ENCODE measurements at regions not wholly inside any gene's neighbourhood (a gene's known extent, or its start where the extent isn't known, plus 50 kb on each side); places are given as distances from the start of the nearest gene placed in this dataset.

DNA sequence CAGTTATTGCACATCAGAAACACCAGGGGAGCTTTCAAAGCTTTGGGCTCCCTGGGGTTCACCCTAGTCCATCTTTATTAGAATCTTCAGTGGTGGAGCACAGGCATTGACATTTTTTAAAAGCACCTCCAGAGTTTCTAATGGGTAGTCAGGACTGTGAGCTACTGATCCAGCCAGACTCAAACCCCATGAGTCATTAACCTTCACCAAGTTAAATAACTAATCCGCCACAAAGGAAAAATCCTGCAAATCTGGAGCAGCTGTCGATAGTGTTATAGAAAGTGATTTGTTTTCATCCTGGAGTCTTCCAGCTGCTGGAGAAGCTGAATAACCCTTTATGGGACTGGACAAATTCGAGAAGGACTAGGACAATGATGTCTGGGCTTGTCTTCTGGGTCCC lies 93.2 kb upstream of the PIRT start:
- TF ChIP-seq CTCF (IDR thresholded peaks at IDR 0.05; ENCODE audit: insufficient read depth, low read length, poor library complexity, severe bottlenecking): no peak

GRCh38 chr17:10927712-10928111 lies 89.8 kb upstream of the PIRT start:
- no peaks in the 10 kb centered on the region for H3K27me3 ChIP-seq (replicated peaks; ENCODE audit: control insufficient read depth, insufficient read depth, low read length)
- no peak for DNase-seq (ENCODE audit: extremely low read depth, insufficient read length)
- no peaks in the 10 kb centered on the region for H3K36me3 ChIP-seq (ENCODE audit: control insufficient read depth, insufficient read depth, low read length)
- TF ChIP-seq CTCF (IDR thresholded peaks at IDR 0.05; ENCODE audit: insufficient read depth, low read length, poor library complexity, severe bottlenecking): no peak
- no peak overlapping the region for H3K4me3 ChIP-seq (replicated peaks; ENCODE audit: low read depth, low read length)

More for the DNA sequence above, 93.2 kb upstream of the PIRT start:
- Histone ChIP-seq H3K36me3 (ENCODE audit: control insufficient read depth, insufficient read depth, low read length) (no peaks in the 10 kb centered on the region), H3K27me3 (replicated peaks; ENCODE audit: control insufficient read depth, insufficient read depth, low read length) (no peaks in the 10 kb centered on the region), H3K4me3 (replicated peaks; ENCODE audit: low read depth, low read length) (no peak overlapping the region)
- no peak for DNase-seq (ENCODE audit: extremely low read depth, insufficient read length)

GRCh38 chr17:10920558-10921108 lies 82.7 kb upstream of the PIRT start:
- no peak for TF ChIP-seq CTCF (IDR thresholded peaks at IDR 0.05; ENCODE audit: insufficient read depth, low read length, poor library complexity, severe bottlenecking)
- H3K36me3 ChIP-seq (ENCODE audit: control insufficient read depth, insufficient read depth, low read length): no peaks in the 10 kb centered on the region
- no peak overlapping the region for H3K4me3 ChIP-seq (replicated peaks; ENCODE audit: low read depth, low read length)
- no peaks in the 10 kb centered on the region for H3K27me3 ChIP-seq (replicated peaks; ENCODE audit: control insufficient read depth, insufficient read depth, low read length)
- no peak for DNase-seq (ENCODE audit: extremely low read depth, insufficient read length)

DNA sequence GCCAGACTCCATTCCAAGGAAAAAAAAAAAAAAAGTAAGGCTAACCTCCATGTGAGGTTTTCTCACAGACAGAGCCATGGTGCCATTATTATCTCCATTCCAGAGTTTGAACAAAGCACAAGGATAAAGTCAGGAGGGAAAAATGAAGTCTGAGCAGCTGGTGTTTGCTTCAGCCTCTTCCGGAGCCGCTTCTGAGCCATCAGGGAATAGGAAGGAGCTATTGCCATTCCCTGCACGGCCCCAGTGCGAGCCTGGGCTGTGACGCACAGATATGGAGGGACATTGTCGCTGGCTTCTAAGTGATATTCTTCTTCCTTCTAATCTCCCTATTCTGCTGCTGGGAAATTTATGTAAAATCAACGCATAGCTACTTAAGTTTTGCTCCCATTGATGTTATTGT lies 69.5 kb upstream of the PIRT start:
- Histone ChIP-seq H3K36me3 (ENCODE audit: control insufficient read depth, insufficient read depth, low read length) (no peaks in the 10 kb centered on the region), H3K27me3 (replicated peaks; ENCODE audit: control insufficient read depth, insufficient read depth, low read length) (no peaks in the 10 kb centered on the region), H3K4me3 (replicated peaks; ENCODE audit: low read depth, low read length) (no peak overlapping the region)
- DNase-seq (ENCODE audit: extremely low read depth, insufficient read length): no peak
- no peak for TF ChIP-seq CTCF (IDR thresholded peaks at IDR 0.05; ENCODE audit: insufficient read depth, low read length, poor library complexity, severe bottlenecking)

- H3K27me3 ChIP-seq (replicated peaks; ENCODE audit: control insufficient read depth, insufficient read depth, low read length): no peaks in the 10 kb centered on the region
- DNase-seq (ENCODE audit: extremely low read depth, insufficient read length): no peak
- H3K4me3 ChIP-seq (replicated peaks; ENCODE audit: low read depth, low read length): no peak overlapping the region
- no peaks in the 10 kb centered on the region for H3K36me3 ChIP-seq (ENCODE audit: control insufficient read depth, insufficient read depth, low read length)
- TF ChIP-seq CTCF (IDR thresholded peaks at IDR 0.05; ENCODE audit: insufficient read depth, low read length, poor library complexity, severe bottlenecking): no peak
These were observed 61.4 kb upstream of the PIRT start for GRCh38 chr17:10899281-10899680.

- no peak for TF ChIP-seq CTCF (IDR thresholded peaks at IDR 0.05; ENCODE audit: insufficient read depth, low read length, poor library complexity, severe bottlenecking)
- Histone ChIP-seq H3K27me3 (replicated peaks; ENCODE audit: control insufficient read depth, insufficient read depth, low read length) (no peaks in the 10 kb centered on the region), H3K36me3 (ENCODE audit: control insufficient read depth, insufficient read depth, low read length) (no peaks in the 10 kb centered on the region)
These were observed 56.3 kb upstream of the PIRT start for GRCh38 chr17:10894220-10894619.

More at GRCh38 chr17:10894220-10894619, 56.3 kb upstream of the PIRT start:
- no peak for DNase-seq (ENCODE audit: extremely low read depth, insufficient read length)
- no peak overlapping the region for H3K4me3 ChIP-seq (replicated peaks; ENCODE audit: low read depth, low read length)

Data from GM06990 (cell line).